ENCODE measurements at regions not wholly inside any gene's neighbourhood (a gene's known extent, or its start where the extent isn't known, plus 50 kb on each side); places are given as distances from the start of the nearest gene placed in this dataset.

- Histone ChIP-seq H3K4me1 (ENCODE audit: control insufficient read depth, insufficient read depth, low read length) (no peaks in the 10 kb centered on the region), H3K4me2 (ENCODE audit: control insufficient read depth, insufficient read depth) (no peak overlapping the region), H3K9ac (ENCODE audit: control insufficient read depth, insufficient read depth, low read length) (no peak overlapping the region), H2AFZ (ENCODE audit: control insufficient read depth, low read depth, low read length) (no peak overlapping the region), H3K4me3 (no peak overlapping the region), H3K27ac (ENCODE audit: control insufficient read depth, insufficient read depth) (no peak overlapping the region), H4K20me1 (ENCODE audit: control insufficient read depth, insufficient read depth) (no peaks in the 10 kb centered on the region), H3K79me2 (ENCODE audit: control insufficient read depth, insufficient read depth, low read length) (no peaks in the 10 kb centered on the region), H3K9me3 (replicated peaks; ENCODE audit: control insufficient read depth, insufficient read depth, low read length) (no peaks in the 10 kb centered on the region), H3K36me3 (ENCODE audit: control insufficient read depth in 2 of 2, insufficient read depth in 2 of 2, low read length in 1 of 2) (no peaks in the 10 kb centered on the region), H3K27me3 (replicated peaks in 1 of 2; ENCODE audit: control insufficient read depth in 2 of 2, insufficient read depth in 2 of 2, low read length in 1 of 2) (no peaks in the 10 kb centered on the region)
- CTCF ChIA-PET = interaction anchor here (0.6 kb wide), 1 partner anchor 209 kb away, joined by 3 read pairs; no protein-coding TSS in a partner anchor
- ATAC-seq = peak; percentile 26; the same call in 2 of the 3 replicates
- in situ Hi-C loops (cut with MboI) (no loop called here), intact Hi-C loops (cut with micrococcal nuclease; ENCODE audit: unreplicated experiment) (no loop called here)
- 77% methylated on average over 2 of the region's 2 CpGs for WGBS (ENCODE audit: insufficient coverage, insufficient replicate concordance, low lambda C conversion rate, missing lambda C conversion rate)
- no TSS peak for BruUV-seq (replicated peaks)
- RAD21 ChIA-PET (ENCODE audit: unreplicated experiment) = no interaction called here
- DNase-seq (ENCODE audit: low read depth, low spot score) = no peak
- TF ChIP-seq POLR2AphosphoS5 (IDR thresholded peaks at IDR 0.05; ENCODE audit: low read length) (no peak), SREBF1 (IDR thresholded peaks at IDR 0.05; ENCODE audit: low read length) (no peak), EP300 (IDR thresholded peaks at IDR 0.05; ENCODE audit: borderline replicate concordance in 1 of 2, control insufficient read depth in 1 of 2, low read depth in 2 of 2, low read length in 2 of 2) (no peak), CHD1 (IDR thresholded peaks at IDR 0.05; ENCODE audit: low read depth, low read length) (no peak), ZBED1 (IDR thresholded peaks at IDR 0.05; ENCODE audit: borderline replicate concordance) (no peak), SMAD5 (IDR thresholded peaks at IDR 0.05; ENCODE audit: low read depth) (no peak), SUZ12 (IDR thresholded peaks at IDR 0.05; ENCODE audit: unreplicated experiment) (no peak), CEBPZ (IDR thresholded peaks at IDR 0.05; ENCODE audit: low read depth, low read length) (no peak), RBBP5 (conservative IDR thresholded peaks at IDR 0.05) (no peak), SUPT20H (IDR thresholded peaks at IDR 0.05; ENCODE audit: borderline replicate concordance, control insufficient read depth, low read depth, low read length) (no peak), TCF12 (IDR thresholded peaks at IDR 0.05; ENCODE audit: low read depth, low read length) (no peak), CBFB (IDR thresholded peaks at IDR 0.05; ENCODE audit: low read depth) (no peak), MEF2A (IDR thresholded peaks at IDR 0.05; ENCODE audit: insufficient read depth, low read depth, low read length) (no peak), MLLT1 (IDR thresholded peaks at IDR 0.05) (no peak), ESRRA (IDR thresholded peaks at IDR 0.05; ENCODE audit: low read length) (no peak), GATAD2B (conservative IDR thresholded peaks at IDR 0.05; ENCODE audit: low read depth) (no peak), IKZF1 (conservative IDR thresholded peaks at IDR 0.05) (no peak)
- SMC1A ChIA-PET (ENCODE audit: uncharacterized antibody, unreplicated experiment) = interaction anchor here (0.9 kb wide), 2 partner anchors 9 to 12 kb away, joined by 3 read pairs; no protein-coding TSS in a partner anchor
- POLR2A ChIA-PET = no interaction called here
- no peak for FAIRE-seq
Measured at GRCh38 chr1:194052514-194053338, 866.3 kb upstream of the B3GALT2 start.
